HCT116 (cell line): ENCODE measurements at regions not wholly inside any gene's neighbourhood (a gene's known extent, or its start where the extent isn't known, plus 50 kb on each side); places are given as distances from the start of the nearest gene placed in this dataset.

ENCODE experiments used
- ATAC-seq: fragments of 200-7000 bp; cut with Tn5 transposase; 2 replicates; pipeline ENCODE4 v1.9.1; 2020; ENCODE audit warnings: mild to moderate bottlenecking, moderate library complexity
- BruUV-seq: library from RNA; stranded (reverse); fragments of 400-500 nt; replicated peaks from 2 replicates; lab custom pipeline; 2021; lab: Mats Ljungman, UMichigan
- CTCF ChIA-PET: fragments of 300-600 bp; sonication (Branson Sonifier 250); formaldehyde crosslinking; loops from one replicate; lab custom pipeline; 2021; ENCODE audit warnings: antibody characterized with exemption; lab: Charles Lee
- POLR2A ChIA-PET: fragments of 300-600, 350-600 bp; sonication (Branson Sonifier 250); formaldehyde crosslinking; loops from one replicate; lab custom pipeline; 2021; ENCODE audit warnings: antibody characterized with exemption; lab: Charles Lee
- RAD21 ChIA-PET, 2 experiments: fragments of 300-600 bp; sonication (Branson Sonifier 250); formaldehyde crosslinking; loops; one replicate each; lab custom pipeline; 2023; ENCODE audit warnings: low total read pairs in 2 of 2; ENCODE audit not compliant: uncharacterized antibody in 2 of 2, unreplicated experiment in 2 of 2, low non-redundant PET in 1 of 2; lab: Charles Lee
- DNase-seq: peaks from one replicate; pipeline ENCODE4 v3.0.0-alpha.2; 2010; ENCODE audit warnings: low read depth, low spot score
- H2AFZ ChIP-seq: fragments of 200-600 bp; shearing (Covaris generic), sonication (generic); 2 replicates; pipeline ENCODE4 v1.6.1; 2017; ENCODE audit warnings: low read depth, mixed run types, mixed read lengths, antibody characterized with exemption, low read length; ENCODE audit not compliant: poor library complexity, severe bottlenecking
- H3K27ac ChIP-seq: 2 replicates; pipeline ENCODE4 v1.5.1; 2012; ENCODE audit warnings: low read depth, low read length
- H3K27me3 ChIP-seq: fragments of 200-600 bp; sonication (generic); 2 replicates; pipeline ENCODE4 v1.6.1; 2016; ENCODE audit warnings: mixed run types, low read length, mixed read lengths; ENCODE audit not compliant: insufficient read depth
- H3K36me3 ChIP-seq, 2 experiments: fragments of 200-500 bp in 1 of 2; fragments of 200-600 bp in 1 of 2; sonication (Bioruptor generic) in 1 of 2; sonication (generic) in 1 of 2; 2 replicates each; pipeline versions ENCODE4 v1.5.1 to v1.6.1; 2014 to 2016; ENCODE audit warnings: low read length in 2 of 2, inconsistent platforms in 1 of 2, mixed read lengths in 1 of 2, mixed run types in 1 of 2; ENCODE audit not compliant: insufficient read depth in 2 of 2, control insufficient read depth in 1 of 2
- H3K4me1 ChIP-seq, 2 experiments: fragments of 200-600 bp in 1 of 2; sonication (generic) in 1 of 2; 2 replicates each; pipeline versions ENCODE4 v1.5.1 to v1.6.1; 2012 to 2017; ENCODE audit warnings: low read length in 2 of 2, inconsistent platforms in 1 of 2, mild to moderate bottlenecking in 1 of 2, mixed read lengths in 1 of 2, mixed run types in 1 of 2, moderate library complexity in 1 of 2; ENCODE audit not compliant: insufficient read depth in 2 of 2, control insufficient read depth in 1 of 2
- H3K4me2 ChIP-seq: fragments of 200-600 bp; sonication (generic); 2 replicates; pipeline ENCODE4 v1.6.1; 2017; ENCODE audit warnings: mixed run types, low read length, mixed read lengths
- H3K4me3 ChIP-seq, 2 experiments: fragments of 200-600 bp in 1 of 2; sonication (generic) in 1 of 2; replicated peaks in 1 of 2; 2 replicates each; pipeline ENCODE4 v1.5.1; 2011 to 2016; ENCODE audit warnings: low read length in 2 of 2, control low read depth in 1 of 2, low read depth in 1 of 2, mild to moderate bottlenecking in 1 of 2, mixed read lengths in 1 of 2, mixed run types in 1 of 2
- H3K79me2 ChIP-seq: fragments of 200-600 bp; sonication (generic); 2 replicates; pipeline ENCODE4 v1.6.1; 2017; ENCODE audit warnings: mild to moderate bottlenecking, mixed run types, low read length, moderate library complexity, mixed read lengths; ENCODE audit not compliant: insufficient read depth
- H3K9ac ChIP-seq: fragments of 200-600 bp; sonication (generic); 2 replicates; pipeline ENCODE4 v1.6.1; 2016; ENCODE audit warnings: low read length, mixed read lengths
- H3K9me2 ChIP-seq: fragments of 200-600 bp; sonication (generic), shearing (Covaris generic); 2 replicates; pipeline ENCODE4 v1.6.1; 2017; ENCODE audit warnings: mixed run types, mild to moderate bottlenecking, moderate library complexity; ENCODE audit not compliant: insufficient read depth
- H3K9me3 ChIP-seq, 2 experiments: fragments of 200-500 bp in 1 of 2; fragments of 200-600 bp in 1 of 2; sonication (Bioruptor generic) in 1 of 2; sonication (generic) in 1 of 2; 2 replicates each; pipeline ENCODE4 v1.6.1; 2014 to 2017; ENCODE audit warnings: low read length in 2 of 2, mixed read lengths in 2 of 2, inconsistent platforms in 1 of 2, low read depth in 1 of 2, mild to moderate bottlenecking in 1 of 2, mixed run types in 1 of 2, moderate library complexity in 1 of 2; ENCODE audit not compliant: control insufficient read depth in 1 of 2, insufficient read depth in 1 of 2
- H4K20me1 ChIP-seq: fragments of 200-600 bp; sonication (generic), shearing (Covaris generic); 2 replicates; pipeline ENCODE4 v1.6.1; 2017; ENCODE audit warnings: mixed run types, mild to moderate bottlenecking, moderate library complexity; ENCODE audit not compliant: insufficient read depth
- ELF1 ChIP-seq: IDR thresholded peaks from 2 replicates; pipeline ENCODE4 v1.6.1; 2012; ENCODE audit warnings: low read depth, borderline replicate concordance
- EZH2 ChIP-seq: fragments of 200-600 bp; sonication (generic); IDR thresholded peaks from 2 replicates; pipeline ENCODE4 v1.6.1; 2017; ENCODE audit warnings: antibody characterized with exemption, mixed run types
- EZH2phosphoT487 ChIP-seq: fragments of 200-600 bp; IDR thresholded peaks from 2 replicates; pipeline ENCODE4 v1.6.1; 2018; ENCODE audit warnings: antibody characterized with exemption, borderline replicate concordance
- FOSL1 ChIP-seq: IDR thresholded peaks from 2 replicates; pipeline ENCODE4 v1.6.1; 2012; ENCODE audit warnings: low read depth
- JUND ChIP-seq: IDR thresholded peaks from 2 replicates; pipeline ENCODE4 v1.6.1; 2012
- MAX ChIP-seq: IDR thresholded peaks from 2 replicates; pipeline ENCODE4 v1.6.1; 2012
- POLR2A ChIP-seq: IDR thresholded peaks from 2 replicates; pipeline ENCODE4 v1.7.0; 2011; ENCODE audit warnings: borderline replicate concordance; ENCODE audit not compliant: insufficient read depth, insufficient read length; ENCODE audit errors: extremely low read depth
- POLR2AphosphoS5 ChIP-seq: IDR thresholded peaks from 2 replicates; pipeline ENCODE4 v1.6.1; 2011; ENCODE audit warnings: mild to moderate bottlenecking, low read depth, low read length, moderate library complexity
- SIN3A ChIP-seq: IDR thresholded peaks from 2 replicates; pipeline ENCODE4 v1.6.1; 2012; ENCODE audit warnings: low read depth
- SP1 ChIP-seq: IDR thresholded peaks from 2 replicates; pipeline ENCODE4 v1.6.1; 2012; ENCODE audit warnings: low read depth
- SRF ChIP-seq: IDR thresholded peaks from 2 replicates; pipeline ENCODE4 v1.6.1; 2012; ENCODE audit warnings: low read depth
- TCF7L2 ChIP-seq: IDR thresholded peaks from 2 replicates; pipeline ENCODE4 v1.7.0; 2011; ENCODE audit warnings: borderline replicate concordance, inconsistent platforms; ENCODE audit not compliant: insufficient read depth, insufficient read length; ENCODE audit errors: extremely low read depth
- intact Hi-C: fragments of 100-400 bp; cut with micrococcal nuclease; formaldehyde crosslinking; loops from 2 replicates; pipeline ENCODE4 v1.10.0; 2022
- TF ChIP-seq, protein P1 (sequence below), 3 experiments: fragments of 200-600 bp in 1 of 3; sonication (generic) in 1 of 3; IDR thresholded peaks in 2 of 3; conservative IDR thresholded peaks in 1 of 3; 2 replicates each; pipeline ENCODE4 v1.5.1; 2012 to 2017; ENCODE audit warnings: low read depth in 2 of 3, low read length in 2 of 3, antibody characterized with exemption in 1 of 3, borderline replicate concordance in 1 of 3, control low read depth in 1 of 3, mild to moderate bottlenecking in 1 of 3, mixed read lengths in 1 of 3, mixed run types in 1 of 3, moderate library complexity in 1 of 3; ENCODE audit not compliant: insufficient read depth in 1 of 3

DNA sequence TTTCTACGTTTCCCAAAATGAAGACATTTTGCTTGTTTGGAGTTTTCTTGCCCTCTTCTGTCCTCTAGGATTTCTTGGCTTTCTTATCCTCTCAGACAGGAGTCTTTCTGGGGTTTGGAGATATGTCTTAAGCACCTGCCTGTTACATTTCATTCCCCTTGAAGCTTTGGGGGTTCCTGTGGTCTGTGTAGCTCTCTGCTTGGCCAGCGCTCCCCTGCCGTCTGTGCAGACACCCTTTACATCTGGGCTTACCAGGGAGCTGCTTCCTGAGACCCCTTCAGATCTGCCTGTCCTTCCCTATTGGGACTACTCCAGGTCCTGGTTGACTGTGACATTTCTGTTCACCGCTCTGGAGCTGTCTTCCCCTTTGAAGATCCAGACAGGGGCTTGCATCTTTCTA lies 171.9 kb upstream of the CSF3R start:
- Histone ChIP-seq H3K9me2 (no peaks in the 10 kb centered on the region), H3K27ac (no peak overlapping the region), H3K9ac (no peak overlapping the region), H3K4me3 (no peak overlapping the region), H2AFZ (no peak overlapping the region), H3K36me3 (no peaks in the 10 kb centered on the region), H3K9me3 (no peaks in the 10 kb centered on the region), H3K4me2 (no peak overlapping the region), H3K79me2 (no peaks in the 10 kb centered on the region), H3K4me1 (no peaks in the 10 kb centered on the region), H4K20me1 (no peaks in the 10 kb centered on the region), H3K27me3 (peaks cover 35% of the 10 kb centered on the region)
- DNase-seq (no peak), ATAC-seq (no peak)
- POLR2A ChIA-PET = no interaction called here
- RAD21 ChIA-PET = no interaction called here
- CTCF ChIA-PET = no interaction called here
- intact Hi-C loops = no loop called here
- BruUV-seq = no TSS peak
- TF ChIP-seq TCF7L2 (no peak), SRF (no peak), EZH2phosphoT487 (no peak), SIN3A (no peak), SP1 (no peak), MAX (no peak), POLR2AphosphoS5 (no peak), ELF1 (no peak), FOSL1 (no peak), EZH2 (no peak), POLR2A (no peak), JUND (no peak)
- TF ChIP-seq, protein P1, sequence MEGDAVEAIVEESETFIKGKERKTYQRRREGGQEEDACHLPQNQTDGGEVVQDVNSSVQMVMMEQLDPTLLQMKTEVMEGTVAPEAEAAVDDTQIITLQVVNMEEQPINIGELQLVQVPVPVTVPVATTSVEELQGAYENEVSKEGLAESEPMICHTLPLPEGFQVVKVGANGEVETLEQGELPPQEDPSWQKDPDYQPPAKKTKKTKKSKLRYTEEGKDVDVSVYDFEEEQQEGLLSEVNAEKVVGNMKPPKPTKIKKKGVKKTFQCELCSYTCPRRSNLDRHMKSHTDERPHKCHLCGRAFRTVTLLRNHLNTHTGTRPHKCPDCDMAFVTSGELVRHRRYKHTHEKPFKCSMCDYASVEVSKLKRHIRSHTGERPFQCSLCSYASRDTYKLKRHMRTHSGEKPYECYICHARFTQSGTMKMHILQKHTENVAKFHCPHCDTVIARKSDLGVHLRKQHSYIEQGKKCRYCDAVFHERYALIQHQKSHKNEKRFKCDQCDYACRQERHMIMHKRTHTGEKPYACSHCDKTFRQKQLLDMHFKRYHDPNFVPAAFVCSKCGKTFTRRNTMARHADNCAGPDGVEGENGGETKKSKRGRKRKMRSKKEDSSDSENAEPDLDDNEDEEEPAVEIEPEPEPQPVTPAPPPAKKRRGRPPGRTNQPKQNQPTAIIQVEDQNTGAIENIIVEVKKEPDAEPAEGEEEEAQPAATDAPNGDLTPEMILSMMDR (IDR thresholded peaks at IDR 0.05 in 2 of 3, conservative IDR thresholded peaks at IDR 0.05 in 1 of 3; ENCODE audit: borderline replicate concordance in 1 of 3, insufficient read depth in 1 of 3, low read depth in 2 of 3, low read length in 2 of 3) = no peak
- TF ChIP-seq, all 23 proteins: peak for 0
